DMS53 (cell line): ENCODE measurements at regions not wholly inside any gene's neighbourhood (a gene's known extent, or its start where the extent isn't known, plus 50 kb on each side); places are given as distances from the start of the nearest gene placed in this dataset.
"Not testable (repeated sequence)": the region's sequence is repeated elsewhere in the genome, so short reads cannot be mapped to it uniquely, and the experiment has no call there.

Source experiments
- DNase-seq: peaks from one replicate; lab custom pipeline; 2025; lab: John Stamatoyannopoulos, UW

DNA sequence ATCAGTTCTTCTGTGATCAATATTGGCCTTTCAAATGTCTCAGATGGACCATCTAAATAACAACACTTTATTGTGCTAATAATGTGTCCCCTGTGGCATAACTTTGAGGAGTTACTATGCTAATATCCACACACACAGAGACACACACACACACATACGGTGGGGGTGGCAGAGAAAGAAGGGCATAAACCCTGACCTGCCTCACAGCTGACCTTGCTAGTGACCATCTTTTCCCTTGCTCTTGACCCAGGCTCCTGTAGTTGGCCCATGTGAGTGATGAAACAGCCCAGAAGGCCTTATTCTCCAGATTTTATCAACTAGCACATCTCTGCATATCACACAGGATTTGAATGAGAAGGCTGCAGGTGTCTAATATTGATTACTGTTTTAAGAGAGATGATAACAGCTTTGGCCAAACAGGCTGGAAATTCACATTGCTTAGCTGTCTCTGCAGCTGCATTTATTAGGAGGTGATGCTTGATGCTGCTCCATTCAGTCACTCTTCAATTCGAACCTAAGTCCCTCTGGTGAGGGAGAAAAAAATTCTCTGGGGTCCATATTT is 176.4 kb downstream of the ACTR3 start:
- DNase-seq: no peak

DNA sequence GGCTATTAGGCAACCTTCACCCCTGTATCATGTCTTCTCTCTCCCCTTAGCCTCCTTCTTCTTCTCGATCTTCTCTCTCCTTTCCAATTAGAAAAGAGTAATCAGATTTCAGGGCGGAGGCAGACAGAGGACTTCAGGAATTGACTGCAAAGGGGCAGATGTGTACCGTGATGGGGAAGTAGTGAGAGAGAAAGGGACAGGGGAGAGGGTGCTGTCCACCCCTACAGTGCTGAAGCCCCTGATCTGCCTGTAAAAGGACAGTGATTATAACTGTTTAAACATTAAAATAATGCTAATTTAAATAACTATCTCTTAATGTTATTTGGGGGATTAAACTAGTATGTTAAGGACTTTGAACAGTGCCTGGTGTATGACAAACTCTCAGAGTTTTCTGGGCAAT is 178.5 kb downstream of the ACTR3 start:
- DNase-seq: peak; percentile 10

DNA sequence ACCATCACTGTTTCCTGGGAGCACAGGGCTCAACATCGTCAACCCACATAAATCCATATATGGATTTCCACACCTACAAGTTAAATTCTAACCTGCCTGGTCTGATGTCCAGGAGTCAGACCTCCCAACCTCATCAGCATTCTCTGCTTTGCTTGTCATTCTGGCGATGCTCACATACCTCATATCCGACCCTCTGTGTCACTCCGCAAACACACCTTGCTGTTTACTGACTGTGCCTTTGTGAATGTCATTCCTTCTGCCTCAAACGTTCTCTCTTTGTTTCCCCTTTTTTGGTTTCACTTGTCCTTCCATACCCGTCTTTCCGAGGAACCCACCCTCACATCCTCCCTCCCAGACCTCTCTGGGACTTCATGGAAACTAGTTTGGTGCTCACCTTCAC is 187.1 kb downstream of the ACTR3 start:
- DNase-seq: peak; percentile 82

DNA sequence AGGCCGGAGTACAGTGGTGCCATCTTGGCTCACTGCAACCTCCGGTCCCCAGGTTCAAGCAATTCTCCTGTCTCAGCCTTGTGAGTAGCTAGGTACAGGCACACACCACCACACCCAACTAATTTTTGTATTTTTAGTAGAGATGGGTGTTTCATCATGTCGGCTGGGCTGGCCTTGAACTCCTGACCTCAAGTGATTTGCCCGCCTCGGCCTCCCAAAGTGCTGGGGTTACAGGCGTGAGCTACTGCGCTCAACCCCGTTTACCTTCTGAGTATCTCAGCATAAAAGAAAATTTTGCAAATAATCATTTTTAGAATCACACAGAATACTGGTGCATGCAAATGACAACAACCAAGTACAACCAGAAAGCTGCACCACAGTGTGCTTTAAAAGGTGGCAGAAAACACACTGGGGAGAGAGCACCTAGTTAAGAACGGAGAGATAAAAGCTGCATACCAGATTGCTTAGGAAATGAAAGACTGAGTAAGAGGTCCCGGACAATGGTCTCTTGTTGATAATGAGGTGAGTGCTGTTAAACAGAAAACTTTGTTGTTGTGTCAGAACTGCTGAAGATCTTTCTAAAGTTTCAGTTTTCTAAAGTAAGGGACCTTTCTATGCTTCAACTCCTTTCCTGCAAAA is 189.6 kb downstream of the ACTR3 start:
- DNase-seq: no peak

DNA sequence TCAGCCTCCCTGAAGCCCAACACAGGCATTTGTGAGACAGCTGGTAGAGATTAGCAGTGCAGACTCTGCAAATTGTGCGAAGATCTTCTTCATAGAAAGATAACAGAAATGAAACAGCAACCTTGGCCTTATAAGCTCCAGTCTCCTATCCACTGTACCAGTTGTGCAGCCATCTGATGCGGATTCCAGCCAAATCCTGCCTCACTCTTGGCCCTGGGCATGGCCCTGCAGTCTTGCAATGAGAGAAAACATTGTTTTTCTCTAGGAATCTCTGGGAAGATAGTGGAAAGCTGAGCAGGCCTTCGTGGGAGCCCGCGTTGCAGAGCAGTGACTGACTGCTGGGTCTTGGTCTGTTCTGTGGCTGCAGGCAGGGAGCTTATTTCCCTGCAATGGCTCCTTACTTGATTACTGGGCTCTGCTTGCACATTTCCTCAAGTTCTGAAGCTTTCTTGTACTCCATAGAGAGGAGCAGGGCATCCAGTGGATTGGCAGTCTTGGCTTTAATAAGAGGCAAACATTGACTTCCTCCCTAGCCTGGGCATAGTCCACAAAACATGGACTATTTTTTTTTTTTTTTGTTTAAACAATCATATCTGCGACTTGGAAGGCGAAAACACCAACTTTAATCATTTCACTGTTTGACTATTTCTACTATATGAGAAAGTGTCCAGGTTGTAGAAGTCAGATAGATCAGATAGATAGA is 193.0 kb downstream of the ACTR3 start:
- DNase-seq: no peak

DNA sequence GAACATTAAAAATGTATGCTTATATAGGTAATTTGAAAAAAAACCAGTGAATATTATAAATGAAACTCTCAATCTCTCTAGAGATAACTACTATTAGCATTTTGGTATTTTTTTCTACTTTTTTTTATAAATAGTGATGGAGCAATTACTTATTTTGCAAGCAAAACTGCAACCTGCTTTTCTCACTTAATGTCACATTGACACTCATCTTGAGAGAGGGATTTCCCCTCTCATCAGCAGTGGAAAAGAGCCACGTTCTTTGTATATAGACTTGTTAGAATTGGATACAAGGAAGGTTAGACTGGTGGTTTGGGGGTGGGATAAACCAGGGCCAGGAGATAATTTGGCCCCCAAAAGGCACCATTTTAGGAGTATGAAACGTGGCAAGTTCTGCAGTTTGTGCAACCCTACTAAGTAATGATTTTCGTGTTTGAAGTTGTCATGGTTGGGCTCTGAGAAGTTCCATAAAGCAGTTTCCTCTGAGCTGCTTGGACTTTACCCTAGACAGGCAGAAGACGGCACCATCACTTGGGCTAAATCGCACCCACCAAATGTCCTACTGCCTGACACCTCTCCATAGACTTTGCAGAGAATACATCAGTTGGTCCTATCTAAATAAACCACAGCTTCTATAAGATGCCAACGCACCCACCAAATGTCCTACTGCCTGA is 194.0 kb downstream of the ACTR3 start:
- DNase-seq: no peak

DNA sequence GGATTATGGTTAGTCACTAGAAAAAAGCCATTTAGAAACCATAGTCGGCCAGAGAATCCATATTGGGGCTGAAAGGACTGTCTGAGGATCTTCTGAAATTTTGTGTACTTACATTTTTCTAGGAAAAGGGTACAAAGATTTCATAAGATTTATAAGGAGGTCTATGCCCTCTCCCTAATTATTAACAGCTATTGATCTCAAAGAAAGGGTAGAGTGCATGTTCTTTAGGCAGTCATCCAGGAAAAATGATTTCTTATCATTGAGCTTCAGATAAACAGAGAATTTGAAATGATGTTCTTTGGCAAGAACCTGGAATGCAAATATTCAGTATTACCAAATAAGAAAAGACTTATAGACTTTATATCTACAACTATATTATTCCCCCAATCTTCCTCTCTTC is 195.3 kb downstream of the ACTR3 start:
- DNase-seq: no peak

DNA sequence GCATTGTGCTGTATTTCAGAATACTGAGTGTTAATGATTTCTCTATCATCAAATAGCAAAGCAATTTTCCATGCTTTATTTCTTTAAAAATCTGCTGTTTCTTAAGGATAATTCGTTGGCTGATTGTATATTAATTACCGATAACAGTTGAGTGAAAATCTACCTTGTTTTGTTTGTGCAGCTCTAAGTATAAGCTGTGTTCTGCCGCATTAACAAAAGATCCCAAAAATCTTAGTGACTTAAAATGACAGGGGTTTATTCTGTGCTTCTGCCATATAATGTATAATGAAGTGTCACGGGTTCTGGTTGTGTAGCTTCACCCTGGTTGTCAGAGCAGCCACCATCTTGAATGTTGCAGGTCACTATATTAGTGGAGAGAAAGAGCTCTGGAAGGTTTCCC is 196.1 kb downstream of the ACTR3 start:
- DNase-seq: no peak

DNA sequence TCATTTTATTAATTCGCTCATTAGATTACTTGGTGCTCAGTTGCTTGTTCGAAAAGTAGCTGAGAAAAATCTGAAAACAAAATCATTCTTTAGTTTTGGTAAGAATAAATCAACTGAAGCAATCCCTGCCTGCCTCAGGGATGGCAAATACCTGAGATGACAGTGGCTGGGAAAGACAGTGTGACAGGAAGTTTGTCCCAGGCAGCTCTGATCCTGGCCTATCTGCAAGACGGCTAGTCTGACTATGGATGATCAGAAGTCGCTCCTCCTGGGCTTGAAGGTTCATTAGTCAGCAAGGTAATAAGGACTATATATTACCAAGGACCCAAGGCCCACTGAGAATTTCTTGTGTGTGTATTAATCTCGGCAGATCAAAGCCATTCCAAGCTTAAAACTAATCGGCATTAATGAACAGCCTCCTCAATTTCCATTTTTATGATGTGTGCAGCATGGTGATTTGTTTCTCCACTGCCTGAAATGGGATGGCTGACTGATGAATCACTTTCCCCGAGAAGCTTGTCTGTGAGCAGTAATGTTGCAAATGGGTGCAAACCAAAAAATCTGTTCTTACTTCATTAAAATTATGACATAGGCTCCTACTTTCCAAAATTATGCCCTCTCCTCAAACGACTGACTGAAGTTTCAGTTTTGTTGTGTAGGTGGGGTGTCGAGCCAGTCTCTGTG is 199.9 kb downstream of the ACTR3 start:
- no peak for DNase-seq

DNA sequence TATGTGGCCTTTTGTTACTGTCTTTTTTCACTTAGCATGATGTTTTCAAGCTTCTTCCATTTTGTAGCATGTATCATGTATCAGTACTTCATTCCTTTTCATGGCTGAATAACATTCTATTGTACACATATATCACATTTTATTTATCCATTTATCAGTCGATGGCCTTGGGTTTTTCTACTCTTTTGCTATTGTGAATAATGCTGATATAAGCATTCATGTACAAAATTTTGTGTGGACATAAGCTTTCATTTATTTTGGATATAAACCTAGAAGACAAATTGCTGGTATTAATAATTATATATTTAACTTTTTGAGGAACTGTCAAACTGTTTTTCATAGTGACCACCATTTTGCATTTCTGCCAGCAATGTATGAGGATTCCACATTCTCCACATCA is 201.1 kb downstream of the ACTR3 start:
- no peak for DNase-seq

DNA sequence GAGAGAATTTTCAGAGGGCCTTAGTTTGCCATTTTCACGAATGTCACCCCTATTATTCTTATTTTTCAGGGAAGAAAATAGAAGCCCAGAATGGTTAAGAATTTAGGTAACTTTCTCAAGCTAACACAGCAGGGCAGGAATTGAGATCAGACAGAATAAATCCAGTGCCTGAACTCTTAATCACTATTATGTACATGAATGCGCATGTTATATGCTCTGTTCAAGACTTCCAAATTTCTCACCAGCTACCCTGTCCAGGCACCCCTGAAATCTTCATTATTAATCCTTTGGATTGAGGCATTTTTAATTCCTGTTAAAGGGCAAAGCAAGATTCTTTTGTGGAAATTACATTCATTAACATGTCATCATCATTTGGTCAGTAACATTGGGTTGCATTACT is 218.4 kb downstream of the ACTR3 start:
- DNase-seq: no peak

DNA sequence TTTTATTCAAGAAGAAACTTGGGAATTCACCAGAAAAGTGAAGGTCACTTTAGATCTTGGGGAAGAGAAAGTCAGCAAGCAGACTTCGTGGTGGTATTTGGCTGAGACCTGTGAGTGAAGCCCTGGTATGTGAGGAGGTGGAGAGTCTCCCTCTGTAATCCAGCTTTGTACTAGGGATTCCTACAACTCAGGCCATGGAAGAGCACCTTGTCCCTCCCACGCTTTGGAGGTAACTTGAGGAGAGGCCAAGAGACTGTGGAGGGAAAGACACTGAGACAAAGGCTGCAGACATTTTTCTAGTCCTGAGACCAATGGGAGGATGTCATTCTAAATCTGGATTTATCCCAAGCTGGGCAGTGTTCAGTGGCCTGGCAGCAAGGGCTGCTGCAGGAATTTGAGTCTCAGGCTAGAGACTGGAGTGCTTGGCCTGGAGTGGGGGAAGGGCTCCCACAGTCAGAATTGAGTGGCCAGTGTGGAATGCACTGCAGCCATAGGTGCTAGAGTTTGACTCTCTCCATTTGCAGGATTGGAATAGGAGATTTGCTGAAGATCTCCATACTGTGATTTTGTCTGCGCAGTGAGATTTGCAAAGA is 219.0 kb downstream of the ACTR3 start:
- DNase-seq: no peak

DNA sequence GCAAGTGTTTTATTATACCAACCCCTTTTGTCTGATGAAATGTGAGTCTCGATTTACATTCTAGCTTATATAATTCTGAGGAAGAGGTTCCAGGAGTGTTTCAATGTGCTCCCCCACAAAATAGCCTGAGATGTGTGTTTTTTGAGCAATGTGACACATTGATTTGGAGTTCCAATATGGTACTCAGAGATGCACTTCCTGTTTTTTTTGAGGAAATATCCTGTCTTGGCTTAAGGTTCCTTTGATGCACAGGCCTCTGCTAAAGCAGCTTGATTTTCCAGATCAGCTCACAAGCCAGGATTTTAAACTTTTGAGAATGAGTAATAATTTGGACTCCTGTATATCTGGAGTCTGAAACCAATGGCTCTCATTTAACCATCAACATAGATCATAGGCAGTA is 221.4 kb downstream of the ACTR3 start:
- DNase-seq: no peak

DNA sequence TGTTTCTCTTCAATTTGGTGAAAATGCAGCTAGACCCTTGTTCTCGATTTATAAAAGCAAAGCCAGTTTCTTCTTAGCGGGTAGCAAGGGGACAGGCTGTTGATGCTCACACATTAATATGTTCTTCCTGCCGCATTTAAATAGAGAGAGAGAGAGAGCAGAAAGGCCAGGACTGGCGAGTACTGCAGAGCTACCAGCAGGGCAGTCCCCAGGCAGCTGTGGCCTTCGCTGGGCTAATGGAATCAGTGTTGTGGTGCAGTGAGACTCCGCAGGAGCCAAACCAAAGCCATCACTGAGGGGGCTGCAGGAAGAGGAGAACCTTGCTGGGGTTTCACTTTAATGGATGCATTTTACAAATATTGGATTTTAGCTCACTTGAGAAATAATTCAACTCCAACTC is 223.6 kb downstream of the ACTR3 start:
- DNase-seq: no peak

DNA sequence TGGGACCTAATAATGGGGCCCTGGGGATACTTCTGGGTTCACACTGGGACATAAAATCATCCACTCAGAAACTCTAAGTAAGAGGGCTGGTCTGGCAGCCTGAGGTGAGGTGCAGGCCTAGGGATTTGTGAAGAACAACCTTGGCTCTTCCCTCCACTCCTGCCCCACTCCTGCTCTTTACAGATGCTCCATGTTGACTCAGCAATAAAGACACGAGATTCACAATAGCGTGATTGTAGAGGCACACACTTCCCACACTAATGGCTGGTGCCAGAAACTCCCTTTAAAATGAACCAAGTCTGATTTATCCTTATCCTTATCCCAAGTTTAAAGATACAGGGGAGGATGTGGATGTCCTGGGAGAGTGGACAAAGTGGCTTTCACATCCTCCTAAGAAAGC is 228.2 kb downstream of the ACTR3 start:
- DNase-seq: no peak

DNA sequence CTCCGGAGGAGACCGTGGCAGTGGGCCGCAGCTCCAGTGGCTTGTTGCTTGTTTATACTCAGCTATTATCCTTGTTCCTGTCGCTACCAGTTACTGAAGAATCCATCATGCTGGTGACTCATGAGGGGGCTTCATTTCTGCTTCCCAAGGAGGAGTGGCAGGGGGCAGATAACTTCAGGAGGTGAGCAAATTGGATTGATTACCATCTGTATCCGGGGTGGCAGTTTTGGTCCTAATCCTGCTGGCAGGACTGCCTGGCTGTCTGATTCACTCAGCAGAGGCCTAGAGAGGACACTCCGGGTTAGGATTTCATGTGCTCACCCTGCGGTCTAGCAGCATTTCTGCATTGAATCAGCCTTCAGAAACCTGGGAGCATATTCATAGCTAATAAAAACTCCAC is 230.0 kb downstream of the ACTR3 start:
- no peak for DNase-seq

DNA sequence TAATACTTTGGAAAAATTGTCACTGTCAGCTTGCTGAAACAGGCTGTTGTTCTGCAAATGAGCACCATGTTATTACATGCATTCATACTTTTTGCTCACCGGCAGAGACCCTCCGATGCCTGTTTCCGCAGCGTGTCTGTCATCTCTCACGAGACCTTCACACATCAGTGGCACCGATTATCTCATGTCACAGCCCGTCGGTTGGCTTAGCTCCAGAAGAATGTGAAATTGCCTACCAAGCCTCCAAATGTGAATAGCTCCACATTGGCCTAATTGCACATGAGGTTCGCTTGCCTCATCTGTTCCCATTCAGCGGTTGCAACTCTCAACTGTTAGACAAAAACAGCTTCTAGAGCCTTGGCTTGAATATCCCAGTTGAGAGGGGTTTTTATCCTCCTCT is 233.0 kb downstream of the ACTR3 start:
- no peak for DNase-seq

DNA sequence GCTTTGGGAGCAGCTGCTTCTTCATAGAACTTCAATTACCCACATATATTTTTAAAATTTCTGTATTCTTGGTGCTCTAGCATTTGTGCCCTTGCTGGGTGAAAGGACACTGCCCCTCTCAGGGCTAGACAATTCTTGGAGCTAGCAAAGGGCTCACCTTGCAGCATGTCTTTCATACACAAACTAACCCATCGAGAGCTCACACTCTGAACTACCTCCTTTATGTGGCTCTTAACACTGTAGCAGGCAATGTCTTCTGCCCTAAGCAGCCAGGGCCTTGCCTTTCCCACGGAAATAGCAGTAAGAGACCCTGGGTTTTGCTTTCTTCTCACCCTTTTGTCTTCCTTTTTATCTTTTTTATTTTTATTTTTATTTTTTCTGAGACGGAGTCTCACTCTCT is 234.0 kb downstream of the ACTR3 start:
- no peak for DNase-seq

DNA sequence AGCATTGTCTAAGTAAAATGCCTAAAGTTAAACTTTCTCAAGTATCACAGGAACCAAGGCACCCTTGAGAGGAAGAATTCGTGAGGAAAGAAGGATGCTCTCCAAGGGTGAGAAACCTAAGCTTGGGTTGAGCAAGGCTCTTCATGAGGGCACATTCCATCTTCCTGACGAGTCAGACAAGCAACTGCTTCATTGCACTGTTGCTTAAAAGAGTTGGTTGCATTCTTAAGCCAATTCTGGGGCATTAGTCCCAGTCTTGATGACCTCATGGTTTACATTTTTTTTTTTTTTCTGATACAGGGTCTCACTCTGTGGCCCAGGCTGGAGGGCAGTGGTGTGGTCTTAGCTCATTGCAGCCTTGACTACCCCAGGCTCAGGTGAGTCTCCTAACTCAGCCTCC is 237.5 kb downstream of the ACTR3 start:
- no peak for DNase-seq

DNA sequence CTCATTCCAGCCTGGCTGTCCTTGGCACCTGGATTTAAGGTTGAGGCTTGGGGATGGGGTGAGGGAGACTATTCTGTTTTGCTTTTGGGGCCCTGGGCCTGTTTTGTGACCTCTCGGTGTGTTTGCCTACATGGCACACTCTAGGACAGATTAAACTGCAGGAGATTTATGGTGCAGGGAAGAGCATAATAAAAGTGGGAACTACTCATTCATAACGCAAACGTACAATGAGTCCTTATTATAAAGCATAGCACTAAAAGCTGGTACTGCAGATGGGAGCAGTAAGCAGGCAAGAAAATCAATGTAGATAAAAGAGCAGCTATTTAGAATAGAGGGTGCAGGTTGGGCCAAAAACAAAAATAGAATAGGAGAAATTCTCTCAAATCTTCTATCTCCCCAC is 238.4 kb downstream of the ACTR3 start:
- no peak for DNase-seq

DNA sequence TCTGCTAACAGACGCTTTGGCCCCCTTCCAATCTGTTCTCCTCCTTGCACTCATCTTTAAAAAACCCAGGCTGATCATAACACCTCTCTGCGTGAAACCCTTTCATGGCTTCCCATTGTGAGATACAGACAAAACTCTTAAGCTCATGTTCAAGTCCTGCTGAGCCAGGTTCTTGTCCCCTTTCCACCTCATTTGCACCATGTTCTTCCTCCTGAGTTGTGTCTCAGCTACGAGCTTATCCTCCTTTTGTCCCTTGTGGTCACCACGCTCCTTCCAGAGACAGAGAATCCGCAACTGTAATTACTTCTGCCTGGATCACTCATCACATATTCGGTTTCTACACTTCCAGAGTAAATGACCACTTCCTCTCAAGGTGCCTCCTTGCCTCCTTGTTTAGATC is 238.8 kb downstream of the ACTR3 start:
- no peak for DNase-seq

DNA sequence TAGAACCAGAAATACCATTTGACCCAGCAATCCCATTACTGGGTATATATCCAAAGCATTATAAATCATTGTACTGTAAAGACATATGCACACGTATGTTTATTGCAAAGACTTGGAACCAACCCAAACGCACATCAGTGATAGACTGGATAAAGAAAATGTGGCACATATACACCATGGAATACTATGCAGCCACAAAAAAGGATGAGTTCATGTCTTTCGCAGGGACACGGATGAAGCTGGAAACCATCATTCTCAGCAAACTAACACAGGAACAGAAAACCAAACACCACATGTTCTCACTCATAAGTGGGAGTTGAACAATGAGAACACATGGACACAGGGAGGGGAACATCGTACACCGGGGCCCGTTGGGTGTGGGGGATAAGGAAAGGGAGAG is 242.2 kb downstream of the ACTR3 start:
- not testable (repeated sequence) for DNase-seq
